Hematopoietic multipotent progenitor cell (in vitro differentiated cells): ENCODE measurements at regions not wholly inside any gene's neighbourhood (a gene's known extent, or its start where the extent isn't known, plus 50 kb on each side); places are given as distances from the start of the nearest gene placed in this dataset.
"Not testable (repeated sequence)": the region's sequence is repeated elsewhere in the genome, so short reads cannot be mapped to it uniquely, and the experiment has no call there.

Experiments
- DNase-seq, 3 donors: peaks; one replicate each; pipeline ENCODE4 v3.0.0-alpha.2; 2011 to 2015; ENCODE audit warnings: low read depth in 2 of 3, low spot score in 2 of 3

- DNase-seq: not testable (repeated sequence)
Measured at GRCh38 chr2:188034102-188034501, 257.6 kb upstream of the GULP1 start.

- DNase-seq: not testable (repeated sequence)
Measured at GRCh38 chr2:188035377-188035776, 256.3 kb upstream of the GULP1 start.

- not testable (repeated sequence) for DNase-seq
Measured at GRCh38 chr2:188036786-188037185, 254.9 kb upstream of the GULP1 start.

DNA sequence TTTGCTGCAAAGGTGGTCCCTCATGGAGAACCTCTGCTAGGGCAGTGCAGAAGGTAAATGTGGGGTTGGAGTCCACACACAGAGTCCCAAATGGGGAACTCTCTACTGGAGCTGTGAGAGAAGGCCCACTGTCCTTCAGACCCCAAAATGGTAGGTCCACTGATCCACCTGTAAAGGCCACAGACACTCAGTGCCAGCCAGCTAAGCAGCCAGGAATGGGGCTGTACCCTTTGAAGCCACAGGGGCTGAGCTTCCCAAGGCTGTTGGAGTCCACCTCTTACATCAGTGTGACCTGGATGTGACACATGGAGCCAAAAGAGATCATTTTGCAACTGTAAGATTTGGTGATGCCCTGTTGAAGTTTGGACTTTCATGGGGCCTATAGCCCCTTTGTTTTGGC, 252.4 kb upstream of the GULP1 start:
- no peak for DNase-seq

DNA sequence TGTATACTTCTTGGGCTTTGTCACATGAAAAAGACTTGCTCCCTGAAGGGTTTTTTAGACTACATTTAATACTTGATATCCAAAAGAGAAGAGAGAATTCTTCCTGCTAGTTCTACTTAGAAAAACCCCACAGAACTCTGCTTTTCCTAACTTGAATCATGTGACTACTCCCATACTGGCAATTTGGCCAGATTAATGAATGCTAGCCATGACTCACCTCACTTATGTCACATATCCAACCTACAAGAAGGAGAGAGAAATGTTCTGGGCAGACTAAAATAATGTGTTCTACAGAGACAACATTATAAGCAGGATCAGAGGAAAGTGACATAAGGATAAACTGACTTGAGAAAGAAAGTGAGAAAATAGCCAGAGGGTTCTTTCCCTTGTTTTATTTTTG, 249.3 kb upstream of the GULP1 start:
- DNase-seq: no peak

- no peak for DNase-seq
Measured at GRCh38 chr2:188045016-188045415, 246.7 kb upstream of the GULP1 start.

GRCh38 chr2:188046437-188046836, 245.2 kb upstream of the GULP1 start:
- DNase-seq: no peak

- DNase-seq: no peak
Measured at GRCh38 chr2:188047735-188048134, 243.9 kb upstream of the GULP1 start.

GRCh38 chr2:188050726-188051125, 240.9 kb upstream of the GULP1 start:
- DNase-seq: no peak

DNA sequence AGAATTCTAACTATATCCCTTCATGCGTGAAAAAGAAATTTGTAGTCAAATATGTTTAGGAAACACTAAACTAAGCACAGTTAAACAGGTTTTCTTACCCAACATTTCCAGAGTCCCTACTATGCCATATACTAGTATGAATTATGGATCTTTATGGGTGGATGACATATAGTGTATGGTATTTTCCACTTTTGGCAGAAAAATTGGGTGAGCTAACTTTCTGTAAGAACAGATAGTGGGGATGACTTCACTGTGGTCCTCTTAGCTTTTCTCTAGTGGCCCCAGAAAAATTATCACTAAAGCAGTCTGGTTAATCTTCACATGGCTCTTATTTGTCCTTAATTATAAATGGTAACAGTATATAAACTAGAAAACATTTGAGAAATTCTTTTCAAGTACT, 240.0 kb upstream of the GULP1 start:
- no peak for DNase-seq

GRCh38 chr2:188065386-188065785, 226.3 kb upstream of the GULP1 start:
- DNase-seq: no peak

- no peak for DNase-seq
Measured at GRCh38 chr2:188068093-188068492, 223.6 kb upstream of the GULP1 start.

GRCh38 chr2:188076149-188077056, 215.3 kb upstream of the GULP1 start:
- no peak for DNase-seq

- no peak for DNase-seq
Measured at GRCh38 chr2:188077757-188078156, 213.9 kb upstream of the GULP1 start.

- no peak for DNase-seq
Measured at GRCh38 chr2:188078534-188078933, 213.1 kb upstream of the GULP1 start.

DNA sequence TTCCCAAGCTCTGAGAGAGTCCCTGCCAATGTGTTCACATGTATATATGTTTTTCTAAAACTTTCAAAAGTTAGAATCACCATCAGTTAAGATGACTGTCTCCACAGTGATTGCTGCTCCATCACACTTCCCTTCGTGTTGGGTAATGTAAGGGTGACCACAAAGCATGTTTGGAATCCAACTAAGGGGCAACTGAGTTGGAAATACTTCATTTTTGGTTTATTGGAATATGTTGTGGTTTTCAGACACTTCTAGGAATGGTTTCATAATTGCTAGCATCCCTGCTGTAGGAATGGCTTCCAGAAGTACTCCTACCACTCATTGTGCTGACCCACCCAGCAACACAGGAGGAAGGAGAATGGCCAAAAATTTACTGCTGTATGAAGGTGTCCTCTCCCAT, 212.5 kb upstream of the GULP1 start:
- no peak for DNase-seq

DNA sequence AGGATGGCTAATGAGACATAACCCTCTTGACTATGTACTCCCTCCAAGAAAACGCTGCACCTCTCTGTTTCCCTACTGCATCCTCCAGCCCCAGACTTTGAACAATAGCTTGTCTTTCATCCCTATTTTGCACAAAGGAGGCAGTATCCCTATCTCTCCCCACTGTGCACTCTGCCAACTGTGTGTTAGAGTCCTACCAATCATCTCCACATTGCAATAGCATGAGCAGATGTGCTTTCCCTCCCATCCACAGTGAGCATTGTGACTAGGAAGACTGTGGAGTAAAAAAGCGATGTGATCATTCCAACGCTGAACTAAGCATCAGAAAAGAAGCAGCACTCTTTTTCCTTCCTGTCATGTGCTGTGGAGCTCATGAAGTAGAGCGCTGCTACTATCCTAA, 206.3 kb upstream of the GULP1 start:
- DNase-seq: no peak

DNA sequence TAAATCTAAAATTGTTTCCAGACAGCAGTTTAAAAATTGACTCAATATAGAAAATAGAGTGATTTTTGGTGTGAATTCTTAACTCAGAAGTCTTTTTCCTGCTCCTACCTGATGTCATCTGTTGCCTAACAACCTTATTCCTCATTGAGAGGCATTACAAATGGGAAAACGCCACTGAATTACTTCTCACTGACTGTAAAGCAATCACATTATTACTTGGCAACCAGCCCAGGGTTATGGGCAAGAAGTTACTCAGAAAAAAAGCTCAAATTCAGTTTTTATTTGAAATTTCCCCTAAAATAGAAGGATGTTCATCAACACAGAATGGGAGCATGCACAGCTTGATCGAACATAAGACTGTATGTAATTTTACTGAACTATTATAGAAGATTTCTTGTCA, 201.8 kb upstream of the GULP1 start:
- no peak for DNase-seq

- no peak for DNase-seq
Measured at GRCh38 chr2:188091220-188091619, 200.5 kb upstream of the GULP1 start.

DNA sequence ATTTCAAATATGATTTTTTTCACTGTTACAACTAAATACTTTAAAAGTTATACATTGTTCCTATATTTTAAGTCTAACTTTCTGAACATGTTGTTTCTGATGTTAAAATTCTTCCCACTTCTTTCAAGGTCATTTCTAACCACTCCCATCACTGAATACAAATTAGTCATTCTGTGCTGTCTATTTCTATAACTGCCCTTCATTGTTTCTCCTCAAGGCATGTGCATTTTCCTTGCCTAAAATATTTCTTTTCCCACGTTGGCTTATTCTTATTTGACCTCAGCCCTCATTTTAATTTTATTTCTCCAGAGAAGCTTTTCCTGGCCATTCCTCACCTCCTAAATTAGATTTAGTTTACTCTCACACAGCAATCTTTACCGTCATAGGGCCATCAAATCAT, 198.9 kb upstream of the GULP1 start:
- DNase-seq: no peak

DNA sequence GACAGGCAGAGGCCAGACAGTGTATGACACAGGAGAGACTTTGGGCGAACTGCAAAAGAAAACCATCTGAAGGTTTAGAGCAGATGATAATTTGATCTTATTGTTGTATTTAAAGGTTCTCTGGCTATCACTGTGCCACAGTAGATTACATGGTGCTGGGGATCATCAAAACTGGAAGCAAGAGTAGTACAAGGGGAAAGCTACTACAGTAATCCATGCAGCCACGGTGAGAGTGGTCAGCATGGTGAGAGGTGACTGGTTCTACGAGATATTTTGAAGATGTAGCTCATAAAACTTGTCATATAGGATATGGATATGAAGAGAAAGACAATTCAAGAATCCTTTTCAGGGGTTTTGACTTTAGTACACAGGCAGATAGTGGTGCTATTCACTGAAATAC, 194.8 kb upstream of the GULP1 start:
- no peak for DNase-seq

GRCh38 chr2:188102881-188103280, 188.8 kb upstream of the GULP1 start:
- DNase-seq: no peak

- DNase-seq: no peak
Measured at GRCh38 chr2:188114014-188114413, 177.7 kb upstream of the GULP1 start.
